ENCODE measurements at regions not wholly inside any gene's neighbourhood (a gene's known extent, or its start where the extent isn't known, plus 50 kb on each side); places are given as distances from the start of the nearest gene placed in this dataset.

- no peak overlapping the region for H3K23ac ChIP-seq (ENCODE audit: low read length in 2 of 2)
Observed at GRCh38 chr22:22800716-22801115, 86.9 kb upstream of the IGLL5 start.

GRCh38 chr22:22802339-22802970 is 85.2 kb upstream of the IGLL5 start:
- no peak overlapping the region for H3K4ac ChIP-seq (ENCODE audit: low read depth in 1 of 2, low read length in 2 of 2)
- no peak for DNase-seq
- H4K91ac ChIP-seq (ENCODE audit: low read length) = no peak overlapping the region
- H3K27ac ChIP-seq (ENCODE audit: low read length, poor library complexity, severe bottlenecking) = no peak overlapping the region
- H3K23ac ChIP-seq (ENCODE audit: low read length in 2 of 2) = no peak overlapping the region
- no peak overlapping the region for H3K4me3 ChIP-seq (ENCODE audit: insufficient read depth in 1 of 2, low read depth in 1 of 2, low read length in 2 of 2)
- H3K14ac ChIP-seq (ENCODE audit: low read length in 2 of 2) = no peak overlapping the region
- H3K4me2 ChIP-seq (ENCODE audit: low read length, poor library complexity, severe bottlenecking) = no peak overlapping the region
- no peak overlapping the region for H3K18ac ChIP-seq (ENCODE audit: low read depth in 1 of 2, low read length in 2 of 2)
- no peak overlapping the region for H2AFZ ChIP-seq (ENCODE audit: low read depth, low read length)
- H3K36me3 ChIP-seq (ENCODE audit: control insufficient read depth in 1 of 2, insufficient read depth in 2 of 2, low read depth in 1 of 2, low read length in 2 of 2) = no peaks in the 10 kb centered on the region
- H2BK120ac ChIP-seq (ENCODE audit: low read depth, low read length) = no peak overlapping the region
- H2BK15ac ChIP-seq (ENCODE audit: low read depth, poor library complexity, severe bottlenecking) = no peak overlapping the region
- WGBS = 57% methylated on average over 5 of the region's 5 CpGs
- no peaks in the 10 kb centered on the region for H3K79me1 ChIP-seq (replicated peaks; ENCODE audit: low read length, poor library complexity, severe bottlenecking)
- no peak overlapping the region for H2AK5ac ChIP-seq (ENCODE audit: low read length, severe bottlenecking)
- no peak overlapping the region for H4K8ac ChIP-seq (ENCODE audit: low read length)
- no peaks in the 10 kb centered on the region for H3K4me1 ChIP-seq (ENCODE audit: control insufficient read depth, insufficient read depth, low read depth, low read length)
- no peak overlapping the region for H3K9ac ChIP-seq (ENCODE audit: low read length)
- no peak overlapping the region for H2BK12ac ChIP-seq (ENCODE audit: low read length in 2 of 2)
- peaks cover 3 to 53% of the 10 kb centered on the region in 2 experiments for H3K27me3 ChIP-seq (ENCODE audit: control insufficient read depth in 1 of 2, insufficient read depth in 1 of 2, low read length in 2 of 2)
- no peaks in the 10 kb centered on the region for H3K9me3 ChIP-seq (ENCODE audit: control insufficient read depth, low read length)
- no peak overlapping the region for H2BK5ac ChIP-seq (ENCODE audit: low read depth, low read length, poor library complexity, severe bottlenecking)

More at GRCh38 chr22:22800716-22801115, 86.9 kb upstream of the IGLL5 start:
- H3K36me3 ChIP-seq (ENCODE audit: control insufficient read depth in 1 of 2, insufficient read depth in 2 of 2, low read depth in 1 of 2, low read length in 2 of 2) = no peaks in the 10 kb centered on the region
- no peak overlapping the region for H2BK12ac ChIP-seq (ENCODE audit: low read length in 2 of 2)
- no peak overlapping the region for H3K14ac ChIP-seq (ENCODE audit: low read length in 2 of 2)
- H3K9me3 ChIP-seq (ENCODE audit: control insufficient read depth, low read length) = no peaks in the 10 kb centered on the region
- H2BK15ac ChIP-seq (ENCODE audit: low read depth, poor library complexity, severe bottlenecking) = no peak overlapping the region
- no peak overlapping the region for H4K8ac ChIP-seq (ENCODE audit: low read length)
- H3K27me3 ChIP-seq (ENCODE audit: control insufficient read depth in 1 of 2, insufficient read depth in 1 of 2, low read length in 2 of 2) = peaks cover 3 to 44% of the 10 kb centered on the region in 2 experiments
- no peak overlapping the region for H2BK5ac ChIP-seq (ENCODE audit: low read depth, low read length, poor library complexity, severe bottlenecking)
- H2AFZ ChIP-seq (ENCODE audit: low read depth, low read length) = no peak overlapping the region
- no peak overlapping the region for H2AK5ac ChIP-seq (ENCODE audit: low read length, severe bottlenecking)
- no peak for DNase-seq
- no peaks in the 10 kb centered on the region for H3K4me1 ChIP-seq (ENCODE audit: control insufficient read depth, insufficient read depth, low read depth, low read length)
- 71% methylated on average over 3 of the region's 3 CpGs for WGBS
- H3K27ac ChIP-seq (ENCODE audit: low read length, poor library complexity, severe bottlenecking) = no peak overlapping the region
- no peak overlapping the region for H3K18ac ChIP-seq (ENCODE audit: low read depth in 1 of 2, low read length in 2 of 2)
- no peak overlapping the region for H3K4me2 ChIP-seq (ENCODE audit: low read length, poor library complexity, severe bottlenecking)
- no peak overlapping the region for H4K91ac ChIP-seq (ENCODE audit: low read length)
- H3K9ac ChIP-seq (ENCODE audit: low read length) = no peak overlapping the region
- no peak overlapping the region for H2BK120ac ChIP-seq (ENCODE audit: low read depth, low read length)
- H3K79me1 ChIP-seq (replicated peaks; ENCODE audit: low read length, poor library complexity, severe bottlenecking) = no peaks in the 10 kb centered on the region
- H3K4ac ChIP-seq (ENCODE audit: low read depth in 1 of 2, low read length in 2 of 2) = no peak overlapping the region
- H3K4me3 ChIP-seq (ENCODE audit: insufficient read depth in 1 of 2, low read depth in 1 of 2, low read length in 2 of 2) = no peak overlapping the region

- H3K18ac ChIP-seq (ENCODE audit: low read depth in 1 of 2, low read length in 2 of 2) = no peak overlapping the region
- no peak for DNase-seq
- no peak overlapping the region for H3K4me2 ChIP-seq (ENCODE audit: low read length, poor library complexity, severe bottlenecking)
- H3K79me1 ChIP-seq (replicated peaks; ENCODE audit: low read length, poor library complexity, severe bottlenecking) = no peaks in the 10 kb centered on the region
- H3K27me3 ChIP-seq (ENCODE audit: control insufficient read depth in 1 of 2, insufficient read depth in 1 of 2, low read length in 2 of 2) = peaks cover 3 to 53% of the 10 kb centered on the region in 2 experiments
- H3K36me3 ChIP-seq (ENCODE audit: control insufficient read depth in 1 of 2, insufficient read depth in 2 of 2, low read depth in 1 of 2, low read length in 2 of 2) = no peaks in the 10 kb centered on the region
- 49% methylated on average over 3 of the region's 3 CpGs for WGBS
- H2AK5ac ChIP-seq (ENCODE audit: low read length, severe bottlenecking) = no peak overlapping the region
- H2BK15ac ChIP-seq (ENCODE audit: low read depth, poor library complexity, severe bottlenecking) = no peak overlapping the region
- H3K4me1 ChIP-seq (ENCODE audit: control insufficient read depth, insufficient read depth, low read depth, low read length) = no peaks in the 10 kb centered on the region
- H3K14ac ChIP-seq (ENCODE audit: low read length in 2 of 2) = no peak overlapping the region
- no peaks in the 10 kb centered on the region for H3K9me3 ChIP-seq (ENCODE audit: control insufficient read depth, low read length)
- H2BK5ac ChIP-seq (ENCODE audit: low read depth, low read length, poor library complexity, severe bottlenecking) = no peak overlapping the region
- H4K8ac ChIP-seq (ENCODE audit: low read length) = no peak overlapping the region
- H2AFZ ChIP-seq (ENCODE audit: low read depth, low read length) = no peak overlapping the region
- H3K4me3 ChIP-seq (ENCODE audit: insufficient read depth in 1 of 2, low read depth in 1 of 2, low read length in 2 of 2) = no peak overlapping the region
- H3K4ac ChIP-seq (ENCODE audit: low read depth in 1 of 2, low read length in 2 of 2) = no peak overlapping the region
- no peak overlapping the region for H2BK120ac ChIP-seq (ENCODE audit: low read depth, low read length)
- H3K23ac ChIP-seq (ENCODE audit: low read length in 2 of 2) = no peak overlapping the region
- H2BK12ac ChIP-seq (ENCODE audit: low read length in 2 of 2) = no peak overlapping the region
- H4K91ac ChIP-seq (ENCODE audit: low read length) = no peak overlapping the region
- H3K9ac ChIP-seq (ENCODE audit: low read length) = no peak overlapping the region
- no peak overlapping the region for H3K27ac ChIP-seq (ENCODE audit: low read length, poor library complexity, severe bottlenecking)
Observed at GRCh38 chr22:22803285-22803853, 84.2 kb upstream of the IGLL5 start.

GRCh38 chr22:22810018-22810427 is 77.6 kb upstream of the IGLL5 start:
- no peaks in the 10 kb centered on the region for H3K9me3 ChIP-seq (ENCODE audit: control insufficient read depth, low read length)
- H3K4ac ChIP-seq (ENCODE audit: low read depth in 1 of 2, low read length in 2 of 2) = no peak overlapping the region
- WGBS = 66% methylated on average over 5 of the region's 5 CpGs
- H2BK12ac ChIP-seq (ENCODE audit: low read length in 2 of 2) = no peak overlapping the region
- H3K4me3 ChIP-seq (ENCODE audit: insufficient read depth in 1 of 2, low read depth in 1 of 2, low read length in 2 of 2) = no peak overlapping the region
- H3K18ac ChIP-seq (ENCODE audit: low read depth in 1 of 2, low read length in 2 of 2) = no peak overlapping the region
- H2BK120ac ChIP-seq (ENCODE audit: low read depth, low read length) = no peak overlapping the region
- no peak overlapping the region for H2AFZ ChIP-seq (ENCODE audit: low read depth, low read length)
- no peak overlapping the region for H2BK5ac ChIP-seq (ENCODE audit: low read depth, low read length, poor library complexity, severe bottlenecking)
- H4K91ac ChIP-seq (ENCODE audit: low read length) = no peak overlapping the region
- no peaks in the 10 kb centered on the region for H3K79me1 ChIP-seq (replicated peaks; ENCODE audit: low read length, poor library complexity, severe bottlenecking)
- no peak overlapping the region for H3K9ac ChIP-seq (ENCODE audit: low read length)
- H3K14ac ChIP-seq (ENCODE audit: low read length in 2 of 2) = no peak overlapping the region
- no peak overlapping the region for H3K27ac ChIP-seq (ENCODE audit: low read length, poor library complexity, severe bottlenecking)
- H2BK15ac ChIP-seq (ENCODE audit: low read depth, poor library complexity, severe bottlenecking) = no peak overlapping the region
- no peak overlapping the region for H2AK5ac ChIP-seq (ENCODE audit: low read length, severe bottlenecking)
- H3K4me2 ChIP-seq (ENCODE audit: low read length, poor library complexity, severe bottlenecking) = no peak overlapping the region
- no peaks in the 10 kb centered on the region for H3K36me3 ChIP-seq (ENCODE audit: control insufficient read depth in 1 of 2, insufficient read depth in 2 of 2, low read depth in 1 of 2, low read length in 2 of 2)
- no peaks in the 10 kb centered on the region for H3K4me1 ChIP-seq (ENCODE audit: control insufficient read depth, insufficient read depth, low read depth, low read length)
- no peak overlapping the region for H4K8ac ChIP-seq (ENCODE audit: low read length)
- H3K23ac ChIP-seq (ENCODE audit: low read length in 2 of 2) = no peak overlapping the region
- no peak for DNase-seq
- peaks cover 0 to 50% of the 10 kb centered on the region in 2 experiments for H3K27me3 ChIP-seq (ENCODE audit: control insufficient read depth in 1 of 2, insufficient read depth in 1 of 2, low read length in 2 of 2)

Data from mesenchymal stem cell (in vitro differentiated cells and primary cell).